HEK293T (cell line): ENCODE measurements at regions not wholly inside any gene's neighbourhood (a gene's known extent, or its start where the extent isn't known, plus 50 kb on each side); places are given as distances from the start of the nearest gene placed in this dataset.

Experiments used
- CTCF ChIA-PET: fragments of 350-600 bp; formaldehyde crosslinking; extraction: SDS; loops from one replicate; lab custom pipeline; 2021; ENCODE audit warnings: antibody characterized with exemption, inconsistent platforms; lab: Yijun Ruan, JAX
- POLR2A ChIA-PET: fragments of 350-600 bp; formaldehyde crosslinking; extraction: SDS; loops from one replicate; lab custom pipeline; 2020; ENCODE audit warnings: antibody characterized with exemption, inconsistent platforms; lab: Yijun Ruan, JAX
- DNase-seq: peaks from one replicate; pipeline ENCODE4 v3.0.0; 2012; ENCODE audit warnings: mixed read lengths; ENCODE audit errors: extremely low spot score
- ARNT ChIP-seq: fragments of 450-650 bp; IDR thresholded peaks from 2 replicates; pipeline ENCODE4 v1.6.1; 2017; ENCODE audit warnings: mild to moderate bottlenecking
- BHLHE40 ChIP-seq: fragments of 450-650 bp; IDR thresholded peaks from 2 replicates; pipeline ENCODE4 v1.6.1; 2016; ENCODE audit warnings: mild to moderate bottlenecking, moderate library complexity, borderline replicate concordance
- CTBP1 ChIP-seq: fragments of 450-650 bp; IDR thresholded peaks from 2 replicates; pipeline ENCODE4 v1.6.1; 2016; ENCODE audit warnings: borderline replicate concordance
- ELF4 ChIP-seq: fragments of 450-650 bp; IDR thresholded peaks from 2 replicates; pipeline ENCODE4 v1.6.1; 2017; ENCODE audit warnings: antibody characterized with exemption
- FOXA1 ChIP-seq: fragments of 450-650 bp; IDR thresholded peaks from 2 replicates; pipeline ENCODE4 v1.6.1; 2016; ENCODE audit warnings: mild to moderate bottlenecking
- FOXK2 ChIP-seq: fragments of 450-650 bp; IDR thresholded peaks from 2 replicates; pipeline ENCODE4 v1.6.1; 2016; ENCODE audit warnings: mild to moderate bottlenecking
- FOXM1 ChIP-seq: fragments of 450-650 bp; IDR thresholded peaks from 2 replicates; pipeline ENCODE4 v1.6.1; 2017; ENCODE audit warnings: mild to moderate bottlenecking, borderline replicate concordance
- HDGF ChIP-seq: fragments of 450-650 bp; IDR thresholded peaks from 2 replicates; pipeline ENCODE4 v1.6.1; 2017; ENCODE audit warnings: antibody characterized with exemption, borderline replicate concordance
- L3MBTL2 ChIP-seq: fragments of 450-650 bp; conservative IDR thresholded peaks from 2 replicates; pipeline ENCODE4 v1.6.1; 2016; ENCODE audit warnings: mild to moderate bottlenecking
- LEF1 ChIP-seq: fragments of 450-650 bp; IDR thresholded peaks from 2 replicates; pipeline ENCODE4 v1.6.1; 2017; ENCODE audit warnings: mild to moderate bottlenecking, borderline replicate concordance
- NFRKB ChIP-seq: fragments of 450-650 bp; IDR thresholded peaks from 2 replicates; pipeline ENCODE4 v1.6.1; 2016; ENCODE audit warnings: mild to moderate bottlenecking, moderate library complexity
- SP1 ChIP-seq: fragments of 450-650 bp; IDR thresholded peaks from 2 replicates; pipeline ENCODE4 v1.6.1; 2017
- SUZ12 ChIP-seq: fragments of 450-650 bp; IDR thresholded peaks from 2 replicates; pipeline ENCODE4 v1.6.1; 2016; ENCODE audit warnings: mild to moderate bottlenecking
- TARDBP ChIP-seq: fragments of 450-650 bp; IDR thresholded peaks from 2 replicates; pipeline ENCODE4 v1.6.1; 2016
- ZNF384 ChIP-seq: fragments of 450-650 bp; IDR thresholded peaks from 2 replicates; pipeline ENCODE4 v1.6.1; 2016
- TF ChIP-seq, protein P1 (sequence below): fragments of 450-650 bp; IDR thresholded peaks from 2 replicates; pipeline ENCODE4 v1.6.1; 2016

GRCh38 chr6:82484001-82484400, 120.4 kb downstream of the TPBG start:
- CTCF ChIA-PET = interaction anchor here (0.6 kb wide), 1 partner anchor 44 kb away, joined by 3 read pairs; no protein-coding TSS in a partner anchor
- TF ChIP-seq ELF4 = no peak
- no peak for TF ChIP-seq TARDBP
- TF ChIP-seq CTBP1 = no peak
- TF ChIP-seq, protein P1, sequence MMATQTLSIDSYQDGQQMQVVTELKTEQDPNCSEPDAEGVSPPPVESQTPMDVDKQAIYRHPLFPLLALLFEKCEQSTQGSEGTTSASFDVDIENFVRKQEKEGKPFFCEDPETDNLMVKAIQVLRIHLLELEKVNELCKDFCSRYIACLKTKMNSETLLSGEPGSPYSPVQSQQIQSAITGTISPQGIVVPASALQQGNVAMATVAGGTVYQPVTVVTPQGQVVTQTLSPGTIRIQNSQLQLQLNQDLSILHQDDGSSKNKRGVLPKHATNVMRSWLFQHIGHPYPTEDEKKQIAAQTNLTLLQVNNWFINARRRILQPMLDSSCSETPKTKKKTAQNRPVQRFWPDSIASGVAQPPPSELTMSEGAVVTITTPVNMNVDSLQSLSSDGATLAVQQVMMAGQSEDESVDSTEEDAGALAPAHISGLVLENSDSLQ = no peak
- TF ChIP-seq BHLHE40 = no peak
- TF ChIP-seq FOXA1 = no peak
- no peak for TF ChIP-seq ARNT
- no peak for TF ChIP-seq HDGF
- no peak for TF ChIP-seq NFRKB
- TF ChIP-seq LEF1 = no peak
- TF ChIP-seq SUZ12 = no peak
- TF ChIP-seq ZNF384 = no peak
- no peak for TF ChIP-seq FOXM1
- TF ChIP-seq FOXK2 = no peak
- no peak for TF ChIP-seq SP1
- TF ChIP-seq L3MBTL2 = no peak

DNA sequence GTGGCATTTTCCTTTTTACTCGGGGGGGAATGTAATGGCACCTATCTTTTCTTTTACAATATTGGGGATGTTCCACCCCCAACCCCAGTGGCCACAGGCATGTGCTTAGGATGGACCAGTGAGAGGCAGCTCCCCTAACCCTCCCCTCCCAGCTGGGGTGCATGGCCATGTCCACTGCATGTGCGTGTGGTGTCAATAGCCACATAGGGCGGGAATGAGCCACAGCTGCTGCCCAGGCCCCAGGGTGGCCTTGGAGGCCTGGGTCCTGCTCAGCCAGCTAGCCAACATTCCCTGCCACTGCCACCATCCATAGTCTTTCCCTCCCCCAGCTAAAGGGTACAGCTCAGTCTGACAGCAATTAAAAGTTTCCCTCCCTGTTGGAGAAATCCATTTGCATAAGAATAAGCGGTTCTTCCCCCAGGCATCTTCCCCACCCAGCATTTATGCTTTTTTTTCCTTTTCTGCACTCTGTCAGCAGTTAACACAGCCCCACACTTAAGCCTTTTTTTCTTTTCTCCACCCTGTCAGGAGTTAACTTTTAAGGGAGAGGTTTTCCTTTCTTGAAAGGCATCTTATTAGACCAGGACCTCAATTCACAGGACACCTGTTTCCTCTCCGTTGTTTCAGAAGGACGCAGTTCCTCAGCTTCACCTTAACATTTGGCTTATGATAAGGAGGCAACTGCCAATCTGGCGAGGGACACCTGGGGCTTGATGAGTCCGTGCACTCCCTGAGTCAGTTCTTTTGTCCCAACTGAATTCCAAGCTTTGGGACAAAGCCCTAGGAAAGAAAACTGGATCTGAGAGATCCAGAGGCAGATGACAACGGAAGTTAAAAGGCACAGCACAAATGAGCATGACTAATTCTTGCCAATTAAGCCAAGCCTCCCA, 121.4 kb downstream of the TPBG start:
- POLR2A ChIA-PET = no interaction called here
- CTCF ChIA-PET = no interaction called here
- TF ChIP-seq ARNT (no peak), NFRKB (no peak)
- TF ChIP-seq, protein P1 = no peak
- DNase-seq = no peak

More at GRCh38 chr6:82484001-82484400, 120.4 kb downstream of the TPBG start:
- POLR2A ChIA-PET = no interaction called here
- no peak for DNase-seq

DNA sequence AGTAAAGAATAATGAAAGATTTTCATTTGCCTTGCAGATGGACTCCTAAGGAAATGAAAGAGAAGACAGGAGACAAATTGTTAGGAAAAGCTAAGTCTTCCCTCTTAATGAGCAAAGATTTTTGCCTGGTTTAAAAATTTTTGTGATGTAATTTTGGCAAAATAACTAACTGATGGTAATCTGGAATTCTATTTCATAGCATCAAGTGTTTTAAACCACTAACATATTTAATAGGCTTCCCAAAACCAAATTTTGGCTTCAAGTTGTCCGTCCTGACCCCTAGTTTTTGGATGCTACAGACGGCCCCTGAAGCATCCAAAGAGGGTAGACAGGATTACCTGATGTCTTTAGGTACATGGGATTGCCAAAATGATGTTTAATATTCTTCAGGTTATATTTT, 124.3 kb downstream of the TPBG start:
- ChIA-PET POLR2A (no interaction called here), CTCF (no interaction called here)
- no peak for DNase-seq
- TF ChIP-seq LEF1 = no peak
- TF ChIP-seq ARNT = no peak
- no peak for TF ChIP-seq TARDBP
- TF ChIP-seq FOXK2 = no peak
- no peak for TF ChIP-seq FOXA1
- TF ChIP-seq, protein P1 = no peak
- TF ChIP-seq HDGF = no peak
- TF ChIP-seq ELF4 = no peak
- no peak for TF ChIP-seq SUZ12
- TF ChIP-seq L3MBTL2 = no peak
- TF ChIP-seq FOXM1 = no peak
- no peak for TF ChIP-seq BHLHE40
- no peak for TF ChIP-seq ZNF384
- TF ChIP-seq CTBP1 = no peak

DNA sequence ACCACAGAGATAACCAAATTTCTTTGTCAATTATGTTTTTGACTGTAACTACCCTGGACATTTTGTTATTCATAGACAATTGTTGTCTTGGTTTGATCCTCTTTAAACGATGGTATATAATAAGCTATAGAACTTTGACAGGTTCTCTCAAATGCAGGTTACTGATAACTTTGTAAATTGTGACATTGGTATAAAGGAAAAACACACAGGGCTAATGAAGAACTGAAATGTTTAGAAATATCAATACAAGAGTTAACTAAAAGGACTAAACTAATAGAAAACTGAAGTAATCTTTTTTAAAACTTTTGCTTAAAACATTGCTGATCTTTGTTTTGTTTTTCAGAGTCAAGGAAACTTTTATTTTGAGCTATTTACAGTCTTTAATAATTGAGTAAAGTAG, 124.8 kb downstream of the TPBG start:
- POLR2A ChIA-PET = no interaction called here
- no peak for TF ChIP-seq CTBP1
- TF ChIP-seq LEF1 = no peak
- TF ChIP-seq NFRKB = no peak
- TF ChIP-seq, protein P1 = no peak
- TF ChIP-seq FOXA1 = no peak
- TF ChIP-seq L3MBTL2 = no peak
- TF ChIP-seq FOXM1 = no peak
- TF ChIP-seq FOXK2 = no peak
- TF ChIP-seq ZNF384 = no peak
- TF ChIP-seq TARDBP = no peak
- no peak for TF ChIP-seq ARNT
- no peak for TF ChIP-seq ELF4
- TF ChIP-seq BHLHE40 = no peak
- TF ChIP-seq HDGF = no peak
- no peak for DNase-seq

GRCh38 chr6:82492134-82492533, 128.5 kb downstream of the TPBG start:
- TF ChIP-seq SUZ12 (no peak), HDGF (no peak), FOXM1 (no peak), ZNF384 (no peak), FOXA1 (no peak), LEF1 (no peak), NFRKB (no peak), BHLHE40 (no peak), ELF4 (no peak), TARDBP (no peak), FOXK2 (no peak), L3MBTL2 (no peak), CTBP1 (no peak), SP1 (no peak), ARNT (no peak)
- TF ChIP-seq, protein P1 = no peak
- DNase-seq = no peak
- POLR2A ChIA-PET = no interaction called here
- CTCF ChIA-PET = no interaction called here

More for the DNA sequence above, 124.8 kb downstream of the TPBG start:
- CTCF ChIA-PET = no interaction called here
